ENCODE measurements at regions not wholly inside any gene's neighbourhood (a gene's known extent, or its start where the extent isn't known, plus 50 kb on each side); places are given as distances from the start of the nearest gene placed in this dataset.
A peak's percentile ranks its signal among the peaks of the same experiment; 100 is the strongest.

DNA sequence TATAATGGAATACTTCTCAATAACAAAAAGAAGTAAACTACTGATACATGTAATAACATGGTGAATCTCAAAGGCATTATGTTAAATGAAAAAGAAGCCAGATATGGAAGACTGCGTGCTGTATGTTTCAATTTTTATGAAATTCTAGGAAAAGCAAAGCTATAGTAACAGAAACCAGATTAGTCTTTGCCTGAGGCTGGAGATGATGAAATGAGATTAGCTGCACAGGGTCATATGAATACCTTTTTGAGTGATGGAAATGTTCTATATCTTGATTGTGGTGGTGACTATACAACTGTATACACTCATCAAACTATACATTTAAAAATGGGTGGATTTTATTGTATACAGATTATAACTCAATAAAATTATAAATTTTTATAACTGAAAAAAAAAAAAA, 113.5 kb downstream of the TMEM30B start:
- H3K9me3 ChIP-seq (replicated peaks): peaks cover 5% of the 10 kb centered on the region

DNA sequence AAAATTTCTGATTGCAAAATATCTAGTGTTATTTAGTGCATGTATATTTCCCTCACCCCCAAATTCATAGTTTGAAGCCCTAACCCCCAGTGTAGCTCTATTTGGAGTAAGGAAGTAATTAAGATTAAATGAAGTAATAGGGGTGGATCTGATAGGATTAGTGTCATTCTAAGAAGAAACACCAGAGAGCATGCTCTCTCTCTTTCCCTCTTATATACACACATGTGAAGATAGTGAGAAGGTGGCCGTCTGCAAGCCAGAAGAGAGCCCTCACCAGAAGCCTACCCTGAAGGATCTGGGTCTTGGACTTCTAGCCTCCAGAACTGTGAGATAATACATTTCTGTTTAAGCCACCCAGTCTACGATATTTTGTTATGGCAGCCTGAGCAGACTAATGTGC, 120.3 kb downstream of the TMEM30B start:
- H3K27me3 ChIP-seq: no peaks in the 10 kb centered on the region
- H3K27ac ChIP-seq: no peak overlapping the region
- no peak overlapping the region for H3K4me3 ChIP-seq
- no peaks in the 10 kb centered on the region for H3K36me3 ChIP-seq
- peaks cover 4% of the 10 kb centered on the region; the same call in 1 of the 2 replicates for H3K9me3 ChIP-seq (replicated peaks)
- peaks cover 7% of the 10 kb centered on the region for H3K4me1 ChIP-seq
- no peak for DNase-seq

More for the DNA sequence above, 113.5 kb downstream of the TMEM30B start:
- Histone ChIP-seq H3K4me1 (0 out of 2 replicates have a peak, but pooled peaks cover 3% of the 10 kb centered on the region), H3K4me3 (no peak overlapping the region), H3K27ac (no peak overlapping the region), H3K27me3 (no peaks in the 10 kb centered on the region), H3K36me3 (no peaks in the 10 kb centered on the region)
- no peak for DNase-seq

- H3K4me1 ChIP-seq: peaks cover 58% of the 10 kb centered on the region
- no peak overlapping the region for H3K4me3 ChIP-seq
- no peaks in the 10 kb centered on the region for H3K36me3 ChIP-seq
- H3K9me3 ChIP-seq (replicated peaks): no peaks in the 10 kb centered on the region
- H3K27ac ChIP-seq: peak overlapping the region; percentile 93
- H3K27me3 ChIP-seq: no peaks in the 10 kb centered on the region
- peak in 1 of 2 experiments; percentile 36 for DNase-seq
Observed at GRCh38 chr14:61154641-61155040, 126.5 kb downstream of the TMEM30B start.

DNA sequence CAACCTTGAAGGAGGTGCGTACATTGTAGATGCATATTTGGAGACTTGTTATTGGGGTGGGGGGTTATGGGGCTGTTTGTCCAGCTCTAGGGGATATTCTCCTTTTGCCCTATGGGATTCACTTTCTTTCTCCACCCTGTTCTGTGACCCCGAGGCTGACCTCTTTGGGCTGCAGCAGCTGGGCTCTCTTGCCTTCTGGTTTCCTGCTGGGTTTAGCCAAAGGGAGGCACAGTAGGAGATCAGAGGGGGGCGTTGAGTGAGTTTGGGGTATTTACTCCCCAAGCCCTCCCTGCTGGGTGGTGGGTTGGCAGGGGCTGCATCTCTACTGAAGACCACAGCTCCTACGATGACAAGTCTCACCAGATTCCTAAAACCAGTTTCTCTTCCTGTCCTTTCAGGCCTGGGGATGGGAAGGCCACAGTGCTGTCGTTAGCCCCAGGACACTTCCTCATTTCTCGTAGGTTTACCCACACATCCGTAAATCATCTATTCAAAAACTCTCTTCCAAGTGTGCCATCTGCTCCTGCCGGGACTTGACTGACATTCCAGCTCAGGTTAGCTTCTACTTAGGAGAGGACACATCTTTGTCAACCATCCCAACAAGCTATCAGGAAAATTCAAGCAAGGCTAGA, 127.1 kb downstream of the TMEM30B start:
- peak; percentile 73 to 79 for DNase-seq
- H3K9me3 ChIP-seq (replicated peaks): no peaks in the 10 kb centered on the region

DNA sequence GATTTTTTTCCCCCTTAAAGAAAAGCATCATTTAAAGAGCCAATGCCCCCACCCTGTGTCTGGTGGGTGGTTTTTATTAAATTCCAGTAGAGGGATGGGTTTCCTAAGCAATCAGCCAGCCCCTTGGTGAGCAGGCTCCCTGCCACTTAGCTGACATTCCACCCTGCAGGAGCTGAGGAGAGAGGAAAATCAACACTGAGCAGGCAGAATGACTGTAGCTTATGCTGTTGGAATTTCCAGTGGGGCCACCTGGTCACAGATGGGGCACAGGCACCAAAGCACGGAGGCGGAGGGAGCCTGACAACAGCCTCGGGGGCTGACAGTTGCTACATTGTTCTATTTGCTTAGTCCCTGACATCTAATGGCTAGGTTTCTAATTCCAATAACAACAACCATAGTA, 127.7 kb downstream of the TMEM30B start:
- H3K9me3 ChIP-seq (replicated peaks): no peaks in the 10 kb centered on the region
- DNase-seq: peak; percentile 93 to 96
- H3K27me3 ChIP-seq: no peaks in the 10 kb centered on the region
- peaks cover 64% of the 10 kb centered on the region for H3K4me1 ChIP-seq
- H3K36me3 ChIP-seq: no peaks in the 10 kb centered on the region
- peak overlapping the region; percentile 93 for H3K27ac ChIP-seq
- H3K4me3 ChIP-seq: peak overlapping the region; percentile 2; the same call in 1 of the 2 replicates

More for the DNA sequence above, 127.1 kb downstream of the TMEM30B start:
- H3K4me3 ChIP-seq: peak overlapping the region; percentile 2; the same call in 1 of the 2 replicates
- peaks cover 64% of the 10 kb centered on the region for H3K4me1 ChIP-seq
- H3K27ac ChIP-seq: peak overlapping the region; percentile 93
- no peaks in the 10 kb centered on the region for H3K36me3 ChIP-seq
- H3K27me3 ChIP-seq: no peaks in the 10 kb centered on the region

- Histone ChIP-seq H3K36me3 (no peaks in the 10 kb centered on the region), H3K4me1 (peaks cover 65% of the 10 kb centered on the region), H3K9me3 (replicated peaks) (no peaks in the 10 kb centered on the region), H3K27ac (peak overlapping the region; percentile 93), H3K27me3 (no peaks in the 10 kb centered on the region), H3K4me3 (no peak overlapping the region)
- DNase-seq: peak; percentile 66 to 86
Observed at GRCh38 chr14:61152851-61153364, 128.2 kb downstream of the TMEM30B start.

- DNase-seq: no peak
- no peaks in the 10 kb centered on the region for H3K27me3 ChIP-seq
- no peaks in the 10 kb centered on the region for H3K36me3 ChIP-seq
- H3K4me1 ChIP-seq: peaks cover 78% of the 10 kb centered on the region
- no peak overlapping the region for H3K4me3 ChIP-seq
- H3K27ac ChIP-seq: peak overlapping the region; percentile 100
- no peaks in the 10 kb centered on the region for H3K9me3 ChIP-seq (replicated peaks)
Observed at GRCh38 chr14:61151251-61151650, 129.9 kb downstream of the TMEM30B start.

- H3K4me3 ChIP-seq: no peak overlapping the region
- H3K27ac ChIP-seq: peak overlapping the region; percentile 100
- peak in 1 of 2 experiments; percentile 55 for DNase-seq
- H3K4me1 ChIP-seq: peaks cover 82% of the 10 kb centered on the region
- H3K36me3 ChIP-seq: no peaks in the 10 kb centered on the region
- H3K9me3 ChIP-seq (replicated peaks): no peaks in the 10 kb centered on the region
- H3K27me3 ChIP-seq: no peaks in the 10 kb centered on the region
Observed at GRCh38 chr14:61150851-61151250, 130.3 kb downstream of the TMEM30B start.

DNA sequence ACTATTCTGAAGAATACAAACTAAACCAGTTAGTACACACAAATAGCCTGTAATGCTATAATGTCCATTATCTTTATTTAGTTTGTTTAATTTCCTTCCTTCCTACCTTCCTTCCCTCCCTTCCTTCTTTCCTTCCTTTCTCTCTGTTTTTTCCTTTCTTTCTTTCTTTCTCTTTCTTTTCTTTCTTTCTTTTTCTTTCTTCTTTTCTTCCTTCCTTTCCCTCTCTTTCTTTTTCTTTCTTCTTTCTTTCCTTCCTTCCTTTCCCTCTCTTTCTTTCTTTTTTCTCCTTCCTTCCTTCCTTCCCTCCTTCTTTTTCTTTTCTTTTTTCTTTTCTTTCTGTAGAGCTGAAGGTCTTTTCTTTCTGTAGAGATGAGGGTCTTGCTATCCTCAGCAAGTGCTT, 131.2 kb downstream of the TMEM30B start:
- Histone ChIP-seq H3K9me3 (replicated peaks) (no peaks in the 10 kb centered on the region; the same call in 1 of the 2 replicates), H3K27me3 (no peaks in the 10 kb centered on the region), H3K36me3 (no peaks in the 10 kb centered on the region), H3K27ac (peak overlapping the region; percentile 100), H3K4me1 (peaks cover 87% of the 10 kb centered on the region), H3K4me3 (no peak overlapping the region)
- no peak for DNase-seq

DNA sequence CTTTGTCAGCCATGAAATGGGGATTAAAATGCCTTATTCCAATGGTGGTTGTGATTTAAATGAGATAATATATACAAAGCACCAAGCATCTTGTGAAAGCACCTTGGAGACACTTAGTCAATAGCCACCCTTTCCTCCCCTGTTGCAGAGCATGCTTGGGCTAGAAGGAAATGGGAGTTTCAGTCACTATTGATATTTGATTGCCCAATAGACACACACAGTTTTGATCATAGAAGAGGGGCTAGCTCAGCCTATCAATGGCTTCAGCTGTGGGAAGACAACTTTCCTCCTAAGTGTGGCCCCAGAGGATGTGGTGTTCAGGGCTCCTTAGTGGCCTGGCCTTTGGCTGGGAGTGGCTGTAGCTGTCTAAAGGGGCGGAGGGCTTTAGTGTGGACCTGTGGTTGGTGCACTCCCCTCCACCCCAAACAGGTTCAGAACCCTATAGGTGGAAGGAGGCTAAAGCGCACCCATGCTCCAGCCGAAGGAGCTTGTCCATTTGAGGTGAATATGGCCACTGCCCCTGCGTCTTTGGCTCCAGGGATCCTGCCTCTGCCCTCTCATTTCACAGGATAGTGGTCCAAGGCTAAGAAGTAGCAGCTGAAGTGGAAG, 132.3 kb downstream of the TMEM30B start:
- H3K4me1 ChIP-seq: peaks cover 77% of the 10 kb centered on the region
- no peaks in the 10 kb centered on the region for H3K36me3 ChIP-seq
- no peaks in the 10 kb centered on the region for H3K27me3 ChIP-seq
- peaks cover 1% of the 10 kb centered on the region for H3K9me3 ChIP-seq (replicated peaks)
- no peak overlapping the region for H3K4me3 ChIP-seq
- peak overlapping the region; percentile 100 for H3K27ac ChIP-seq
- peak; percentile 31 to 54 for DNase-seq

- peak; percentile 99 to 100 for DNase-seq
- H3K4me3 ChIP-seq: peak overlapping the region; percentile 27
- H3K27me3 ChIP-seq: no peaks in the 10 kb centered on the region
- H3K27ac ChIP-seq: peak overlapping the region; percentile 100
- H3K4me1 ChIP-seq: peaks cover 69% of the 10 kb centered on the region
- H3K36me3 ChIP-seq: no peaks in the 10 kb centered on the region
- peaks cover 5% of the 10 kb centered on the region for H3K9me3 ChIP-seq (replicated peaks)
Observed at GRCh38 chr14:61147831-61148549, 133.1 kb downstream of the TMEM30B start.

DNA sequence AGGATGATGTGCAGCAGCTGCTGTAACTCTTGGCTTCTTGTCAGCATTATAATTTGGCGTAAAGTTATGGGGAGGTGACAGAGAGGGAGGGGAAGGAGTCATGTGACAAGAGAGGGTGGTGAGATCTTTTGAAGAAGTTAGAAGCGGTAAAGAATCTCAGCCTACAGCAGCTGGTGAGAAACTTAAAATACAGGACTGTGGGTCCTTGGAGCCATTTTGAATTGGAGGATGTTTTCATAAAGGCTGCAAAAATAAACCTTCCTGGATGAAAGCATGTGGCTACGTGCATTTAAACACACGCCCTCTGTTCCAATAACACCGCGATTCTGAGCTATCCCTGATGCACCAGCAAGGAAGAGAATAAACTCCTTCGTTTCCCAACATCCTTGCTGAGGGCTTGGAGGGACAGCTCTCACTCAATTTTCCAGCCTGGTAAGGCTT, 133.7 kb downstream of the TMEM30B start:
- Histone ChIP-seq H3K27me3 (no peaks in the 10 kb centered on the region), H3K4me3 (peak overlapping the region; percentile 27), H3K36me3 (no peaks in the 10 kb centered on the region), H3K9me3 (replicated peaks) (peaks cover 8% of the 10 kb centered on the region), H3K4me1 (peaks cover 63% of the 10 kb centered on the region), H3K27ac (peak overlapping the region; percentile 100)
- peak; percentile 88 to 98 for DNase-seq

- no peaks in the 10 kb centered on the region for H3K36me3 ChIP-seq
- peak; percentile 49 to 80 for DNase-seq
- peaks cover 58% of the 10 kb centered on the region for H3K4me1 ChIP-seq
- H3K27me3 ChIP-seq: no peaks in the 10 kb centered on the region
- no peak overlapping the region for H3K4me3 ChIP-seq
- peaks cover 8% of the 10 kb centered on the region for H3K9me3 ChIP-seq (replicated peaks)
- H3K27ac ChIP-seq: peak overlapping the region; percentile 100
Observed at GRCh38 chr14:61146899-61147298, 134.2 kb downstream of the TMEM30B start.

DNA sequence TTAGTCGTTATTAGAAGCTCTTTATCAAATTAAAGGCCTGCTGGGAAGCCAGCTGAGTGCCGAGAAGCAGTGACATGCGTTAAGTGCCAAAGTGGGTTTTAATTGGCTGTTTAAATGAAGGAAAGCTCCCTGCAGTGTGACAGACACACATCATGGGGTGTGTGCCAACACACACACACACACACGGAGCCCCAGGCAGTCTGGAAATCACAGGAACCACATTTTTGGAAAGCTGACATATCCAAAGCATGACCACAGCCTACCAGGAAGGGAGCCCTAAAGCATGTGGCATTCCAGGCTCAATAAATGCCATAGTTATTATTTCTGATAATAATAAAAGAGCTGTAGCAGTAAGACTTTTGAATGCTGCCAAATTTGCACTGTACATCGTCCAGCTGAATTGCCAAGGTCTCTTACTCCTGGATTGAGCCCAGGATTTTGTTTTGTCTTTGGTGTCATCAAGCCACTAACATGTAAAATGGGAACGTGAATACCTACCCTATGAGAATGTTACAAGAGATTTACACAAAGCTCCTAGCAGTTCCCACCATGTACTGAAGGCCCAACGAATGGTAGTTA, 135.1 kb downstream of the TMEM30B start:
- peak; percentile 56 to 67 for DNase-seq
- Histone ChIP-seq H3K36me3 (no peaks in the 10 kb centered on the region), H3K27me3 (no peaks in the 10 kb centered on the region), H3K9me3 (replicated peaks) (peaks cover 10% of the 10 kb centered on the region), H3K4me3 (no peak overlapping the region), H3K27ac (peak overlapping the region; percentile 100), H3K4me1 (peaks cover 54% of the 10 kb centered on the region)
